Mucosa of stomach (tissue), 1 donor: ENCODE measurements at regions not wholly inside any gene's neighbourhood (a gene's known extent, or its start where the extent isn't known, plus 50 kb on each side); places are given as distances from the start of the nearest gene placed in this dataset.
"Not testable (repeated sequence)": the region's sequence is repeated elsewhere in the genome, so short reads cannot be mapped to it uniquely, and the experiment has no call there.

Experiments used
- H3K27me3 ChIP-seq: one replicate; pipeline ENCODE4 v1.7.0; 2013; ENCODE audit warnings: mild to moderate bottlenecking, low read length; ENCODE audit not compliant: control insufficient read depth, insufficient read depth
- H3K36me3 ChIP-seq: one replicate; pipeline ENCODE4 v1.7.0; 2013; ENCODE audit warnings: low read length; ENCODE audit not compliant: control insufficient read depth, insufficient read depth
- H3K4me1 ChIP-seq: one replicate; pipeline ENCODE4 v1.7.0; 2013; ENCODE audit warnings: mild to moderate bottlenecking, low read length; ENCODE audit not compliant: control insufficient read depth, insufficient read depth
- H3K4me3 ChIP-seq: one replicate; pipeline ENCODE4 v1.7.0; 2013; ENCODE audit warnings: low read length
- H3K9ac ChIP-seq: one replicate; pipeline ENCODE4 v1.7.0; 2013; ENCODE audit warnings: mild to moderate bottlenecking, low read length, moderate library complexity
- H3K9me3 ChIP-seq: one replicate; pipeline ENCODE4 v1.7.0; 2013; ENCODE audit warnings: mild to moderate bottlenecking, low read length, moderate library complexity; ENCODE audit not compliant: control insufficient read depth
- donor health status: Pancreatic carcinoma.

- H3K4me1 ChIP-seq: no peaks in the 10 kb centered on the region
- no peaks in the 10 kb centered on the region for H3K27me3 ChIP-seq
- no peak overlapping the region for H3K9ac ChIP-seq
- H3K4me3 ChIP-seq: no peak overlapping the region
- no peaks in the 10 kb centered on the region for H3K36me3 ChIP-seq
- no peaks in the 10 kb centered on the region for H3K9me3 ChIP-seq
These were observed 171.0 kb upstream of the PZP start for GRCh38 chr12:9379023-9379742.

- Histone ChIP-seq H3K9ac (no peak overlapping the region), H3K27me3 (no peaks in the 10 kb centered on the region), H3K4me1 (no peaks in the 10 kb centered on the region), H3K4me3 (no peak overlapping the region), H3K9me3 (no peaks in the 10 kb centered on the region), H3K36me3 (no peaks in the 10 kb centered on the region)
These were observed 170.2 kb upstream of the PZP start for GRCh38 chr12:9378430-9378835.

GRCh38 chr12:9372202-9372601 lies 164.0 kb upstream of the PZP start:
- H3K27me3 ChIP-seq: no peaks in the 10 kb centered on the region
- H3K9ac ChIP-seq: no peak overlapping the region
- no peaks in the 10 kb centered on the region for H3K4me1 ChIP-seq
- H3K4me3 ChIP-seq: no peak overlapping the region
- no peaks in the 10 kb centered on the region for H3K36me3 ChIP-seq
- H3K9me3 ChIP-seq: no peaks in the 10 kb centered on the region

- Histone ChIP-seq H3K9ac (no peak overlapping the region), H3K4me3 (no peak overlapping the region), H3K4me1 (no peaks in the 10 kb centered on the region), H3K27me3 (no peaks in the 10 kb centered on the region), H3K36me3 (no peaks in the 10 kb centered on the region), H3K9me3 (no peaks in the 10 kb centered on the region)
These were observed 159.6 kb upstream of the PZP start for GRCh38 chr12:9367828-9368227.

- no peaks in the 10 kb centered on the region for H3K9me3 ChIP-seq
- no peak overlapping the region for H3K9ac ChIP-seq
- no peaks in the 10 kb centered on the region for H3K27me3 ChIP-seq
- H3K4me1 ChIP-seq: no peaks in the 10 kb centered on the region
- no peaks in the 10 kb centered on the region for H3K36me3 ChIP-seq
- no peak overlapping the region for H3K4me3 ChIP-seq
These were observed 159.0 kb upstream of the PZP start for GRCh38 chr12:9367201-9367600.

- Histone ChIP-seq H3K4me1 (no peaks in the 10 kb centered on the region), H3K4me3 (no peak overlapping the region), H3K27me3 (no peaks in the 10 kb centered on the region), H3K9me3 (no peaks in the 10 kb centered on the region), H3K9ac (no peak overlapping the region), H3K36me3 (no peaks in the 10 kb centered on the region)
These were observed 157.1 kb upstream of the PZP start for GRCh38 chr12:9365296-9365695.

- Histone ChIP-seq H3K9me3 (no peaks in the 10 kb centered on the region), H3K4me3 (no peak overlapping the region), H3K9ac (no peak overlapping the region), H3K4me1 (no peaks in the 10 kb centered on the region), H3K27me3 (no peaks in the 10 kb centered on the region), H3K36me3 (no peaks in the 10 kb centered on the region)
These were observed 156.3 kb upstream of the PZP start for GRCh38 chr12:9364224-9365176.

- Histone ChIP-seq H3K27me3 (no peaks in the 10 kb centered on the region), H3K36me3 (no peaks in the 10 kb centered on the region), H3K4me1 (no peaks in the 10 kb centered on the region), H3K9ac (no peak overlapping the region), H3K9me3 (no peaks in the 10 kb centered on the region), H3K4me3 (no peak overlapping the region)
These were observed 154.9 kb upstream of the PZP start for GRCh38 chr12:9363145-9363544.

- Histone ChIP-seq H3K27me3 (no peaks in the 10 kb centered on the region), H3K4me1 (no peaks in the 10 kb centered on the region), H3K9ac (no peak overlapping the region), H3K9me3 (no peaks in the 10 kb centered on the region), H3K36me3 (no peaks in the 10 kb centered on the region), H3K4me3 (no peak overlapping the region)
These were observed 153.7 kb upstream of the PZP start for GRCh38 chr12:9361879-9362326.

- H3K4me3 ChIP-seq, H3K9me3 ChIP-seq, H3K4me1 ChIP-seq, H3K36me3 ChIP-seq, H3K27me3 ChIP-seq, H3K9ac ChIP-seq: not testable (repeated sequence)
These were observed 146.0 kb upstream of the PZP start for GRCh38 chr12:9354009-9354754.

- Histone ChIP-seq H3K4me1 (peaks cover 4% of the 10 kb centered on the region), H3K36me3 (no peaks in the 10 kb centered on the region), H3K9me3 (no peaks in the 10 kb centered on the region), H3K9ac (no peak overlapping the region), H3K4me3 (no peak overlapping the region), H3K27me3 (no peaks in the 10 kb centered on the region)
These were observed 142.9 kb upstream of the PZP start for GRCh38 chr12:9351136-9351535.
